HFFc6 (cell line): ENCODE measurements at regions not wholly inside any gene's neighbourhood (a gene's known extent, or its start where the extent isn't known, plus 50 kb on each side); places are given as distances from the start of the nearest gene placed in this dataset.

ENCODE experiments used
- DNase-seq: peaks from one replicate; pipeline ENCODE4 v3.0.0-alpha.2; 2018
- H3K27ac Mint-ChIP-seq: 2 replicates; pipeline ENCODE4 v1.8.0; 2020; ENCODE audit warnings: mild to moderate bottlenecking, mixed read lengths
- H3K27me3 Mint-ChIP-seq: 2 replicates; pipeline ENCODE4 v1.8.0; 2021; ENCODE audit warnings: mild to moderate bottlenecking, moderate library complexity, mixed read lengths; ENCODE audit not compliant: insufficient read depth
- H3K36me3 Mint-ChIP-seq: 2 replicates; pipeline ENCODE4 v1.8.0; 2021; ENCODE audit warnings: low read depth, mixed read lengths
- H3K4me1 Mint-ChIP-seq: 2 replicates; pipeline ENCODE4 v1.8.0; 2020; ENCODE audit warnings: low read depth, mixed read lengths
- H3K4me3 Mint-ChIP-seq: 2 replicates; pipeline ENCODE4 v1.8.0; 2020; ENCODE audit warnings: mild to moderate bottlenecking, moderate library complexity, mixed read lengths
- H3K9me3 Mint-ChIP-seq: 2 replicates; pipeline ENCODE4 v1.8.0; 2020; ENCODE audit warnings: mild to moderate bottlenecking, mixed read lengths
- CTCF ChIP-seq: fragments of 200-600 bp; sonication (generic); IDR thresholded peaks from 2 replicates; pipeline ENCODE4 v1.5.0; 2021; ENCODE audit warnings: antibody characterized with exemption, mild to moderate bottlenecking

GRCh38 chr4:138329506-138330070 lies 87.4 kb upstream of the SLC7A11 start:
- Mint-ChIP-seq H3K27me3 (no peaks in the 10 kb centered on the region), H3K36me3 (no peaks in the 10 kb centered on the region), H3K4me1 (no peaks in the 10 kb centered on the region), H3K9me3 (no peaks in the 10 kb centered on the region), H3K4me3 (no peak overlapping the region), H3K27ac (no peak overlapping the region)
- no peak for TF ChIP-seq CTCF
- no peak for DNase-seq

- H3K27me3 Mint-ChIP-seq: no peaks in the 10 kb centered on the region
- no peak for TF ChIP-seq CTCF
- no peaks in the 10 kb centered on the region for H3K36me3 Mint-ChIP-seq
- no peak for DNase-seq
- H3K9me3 Mint-ChIP-seq: no peaks in the 10 kb centered on the region
- no peaks in the 10 kb centered on the region for H3K4me1 Mint-ChIP-seq
- no peak overlapping the region for H3K4me3 Mint-ChIP-seq
- H3K27ac Mint-ChIP-seq: no peak overlapping the region
Measured at GRCh38 chr4:138327338-138327737, 85.2 kb upstream of the SLC7A11 start.

- H3K27ac Mint-ChIP-seq: no peak overlapping the region
Measured at GRCh38 chr4:138320831-138321230, 78.7 kb upstream of the SLC7A11 start.

GRCh38 chr4:138320030-138320429 lies 77.9 kb upstream of the SLC7A11 start:
- Mint-ChIP-seq H3K4me1 (no peaks in the 10 kb centered on the region), H3K27me3 (no peaks in the 10 kb centered on the region), H3K27ac (no peak overlapping the region), H3K9me3 (no peaks in the 10 kb centered on the region), H3K36me3 (no peaks in the 10 kb centered on the region), H3K4me3 (no peak overlapping the region)
- no peak for TF ChIP-seq CTCF
- no peak for DNase-seq

More at GRCh38 chr4:138320831-138321230, 78.7 kb upstream of the SLC7A11 start:
- Mint-ChIP-seq H3K36me3 (no peaks in the 10 kb centered on the region), H3K27me3 (no peaks in the 10 kb centered on the region), H3K9me3 (no peaks in the 10 kb centered on the region), H3K4me1 (no peaks in the 10 kb centered on the region), H3K4me3 (no peak overlapping the region)
- DNase-seq: no peak
- no peak for TF ChIP-seq CTCF

GRCh38 chr4:138317175-138317748 lies 75.1 kb upstream of the SLC7A11 start:
- no peaks in the 10 kb centered on the region for H3K36me3 Mint-ChIP-seq
- no peak overlapping the region for H3K4me3 Mint-ChIP-seq
- no peaks in the 10 kb centered on the region for H3K9me3 Mint-ChIP-seq
- no peak for TF ChIP-seq CTCF
- DNase-seq: no peak
- H3K27ac Mint-ChIP-seq: no peak overlapping the region
- H3K27me3 Mint-ChIP-seq: no peaks in the 10 kb centered on the region
- peaks cover 2% of the 10 kb centered on the region for H3K4me1 Mint-ChIP-seq
